Heart right ventricle (tissue), 16 donors: ENCODE measurements at regions not wholly inside any gene's neighbourhood (a gene's known extent, or its start where the extent isn't known, plus 50 kb on each side); places are given as distances from the start of the nearest gene placed in this dataset.

Experiments
- ATAC-seq, 8 donors: fragments of 200-7000 bp; cut with Tn5 transposase; one replicate each; pipeline ENCODE4 v1.9.1; 2020; ENCODE audit warnings: mild to moderate bottlenecking in 8 of 8, moderate library complexity in 8 of 8, moderate number of reproducible peaks in 1 of 8
- DNase-seq, 2 donors: peaks; one replicate each; pipeline ENCODE4 v3.0.0-alpha.2; 2020
- H3K27ac ChIP-seq, 10 donors: fragments of 200-600 bp; sonication (generic) in 2 of 10; one replicate each; pipeline versions ENCODE4 v1.5.0 to v1.8.0; 2020 to 2022; ENCODE audit warnings: mild to moderate bottlenecking in 3 of 10
- H3K27me3 ChIP-seq, 7 donors: fragments of 200-600 bp; one replicate each; pipeline ENCODE4 v1.8.0; 2021 to 2022; ENCODE audit warnings: mild to moderate bottlenecking in 2 of 7
- H3K36me3 ChIP-seq, 9 donors: fragments of 200-600 bp; sonication (generic) in 1 of 9; one replicate each; pipeline versions ENCODE4 v1.5.0 to v1.8.0; 2020 to 2022; ENCODE audit warnings: mild to moderate bottlenecking in 2 of 9
- H3K4me1 ChIP-seq, 9 donors: fragments of 200-600 bp; sonication (generic) in 1 of 9; one replicate each; pipeline versions ENCODE4 v1.5.0 to v1.8.0; 2020 to 2022; ENCODE audit warnings: mild to moderate bottlenecking in 4 of 9
- H3K4me3 ChIP-seq, 10 donors: fragments of 200-600 bp; sonication (generic) in 2 of 10; one replicate each; pipeline versions ENCODE4 v1.5.0 to v1.8.0; 2020 to 2022; ENCODE audit warnings: mild to moderate bottlenecking in 7 of 10, moderate library complexity in 2 of 10
- H3K9me3 ChIP-seq, 11 donors: fragments of 200-600 bp in 10 of 11; sonication (generic) in 2 of 11; one replicate each; pipeline versions ENCODE4 v1.5.0 to v1.8.0; 2013 to 2022; ENCODE audit warnings: mild to moderate bottlenecking in 2 of 11, control low read depth in 1 of 11, moderate library complexity in 1 of 11
- CTCF ChIP-seq, 9 donors: fragments of 200-600 bp; sonication (generic) in 2 of 9; IDR thresholded peaks; one replicate each; pipeline versions ENCODE4 v1.5.0 to v1.8.0; 2021 to 2022; ENCODE audit warnings: antibody characterized with exemption in 9 of 9, mild to moderate bottlenecking in 5 of 9, moderate library complexity in 1 of 9
- WGBS, 2 donors: extraction: QIAGEN DNeasy Blood & Tissue Kit; methylation state at CpG; one replicate each; pipeline ENCODE4 v1.1.7; 2013; ENCODE audit warnings: inconsistent platforms in 1 of 2; 5-methylcytosine and 5-hydroxymethylcytosine counted together
- intact Hi-C, 10 donors: fragments of 100-400 bp; cut with DNase I; formaldehyde crosslinking; loops; one replicate each; pipeline versions ENCODE4 v1.11.1 to v1.14.2; 2022
- donor health status: Arrhythmogenic right ventricular cardiomyopathy.
- donor health status: ischemic (EF 13 %, LVEDD 7.1; RV severe dilation, severe dysfunction).
- donor health status: healthy with polysubstance abuse.
- donor health status: DM: no; HTN: yes; CAD: no.
- donor health status: DM: no; HTN: no; CAD: no.
- donor health status: ischemic (EF 25% LVEDD 6.9; RV normal size, moderate dysfunction).
- donor health status: ischemic (EF 25% LVEDD 5.7; RV mildly dilated, moderate dysfunction).
- donor health status: healthy.
- donor health status: DM: yes; HTN: yes; CAD: no.
- donor health status: Ischemic cardiomyopathy.
- donor health status: ischemic (EF 35%, LVEDD 5.7; RV mildly dilated, moderate dysfunction).
- donor health status: nonischemic (EF 11% LVEDD 7.7; RV severe dilation, severe dysfunction).
- donor health status: DM: yes; HTN: yes; CAD: no.
- donor health status: PGD.
- donor health status: ischemic (EF 29% LVEDD 5.4; RV normal size, mild dysfunction).
- donor health status: nonischemic (EF 23%, LVEDD 6.1; RV moderate dilation, normal function).

- H3K4me1 ChIP-seq = peaks cover 5 to 86% (median 65%) of the 10 kb centered on the region in 9 donors
- no peaks in the 10 kb centered on the region for H3K9me3 ChIP-seq
- 39 to 45% methylated on average over 4 of the region's 4 CpGs for WGBS, 2 donors
- H3K36me3 ChIP-seq = peaks cover 0 to 22% (median 0%) of the 10 kb centered on the region in 9 donors
- no peaks in the 10 kb centered on the region for H3K27me3 ChIP-seq
- TF ChIP-seq CTCF (IDR thresholded peaks at IDR 0.05) = no peak
- intact Hi-C loops = loop anchor here in 4 of 10 donors (5.0 to 10.0 kb wide), 4 partner anchors 33 to 535 kb away; no protein-coding TSS in a partner anchor
- peak overlapping the region; percentile 17 to 83 (median 62) for H3K27ac ChIP-seq
- no peak overlapping the region for H3K4me3 ChIP-seq
- DNase-seq (peak; percentile 77 to 81), ATAC-seq (peak; percentile 83 to 94 (median 90))
These were observed 107.4 kb upstream of the NAA20 start for GRCh38 chr20:19909725-19910124.

GRCh38 chr20:19911810-19912382 is 105.3 kb upstream of the NAA20 start:
- WGBS, 2 donors = 75 to 80% methylated on average over 4 of the region's 4 CpGs
- DNase-seq (no peak), ATAC-seq (no peak)
- Histone ChIP-seq H3K4me3 (no peak overlapping the region), H3K4me1 (peaks cover 11 to 87% (median 68%) of the 10 kb centered on the region in 9 donors), H3K36me3 (peaks cover 0 to 21% (median 0%) of the 10 kb centered on the region in 9 donors), H3K27ac (no peak overlapping the region), H3K9me3 (no peaks in the 10 kb centered on the region), H3K27me3 (no peaks in the 10 kb centered on the region)
- no peak for TF ChIP-seq CTCF (IDR thresholded peaks at IDR 0.05)
- intact Hi-C loops = no loop called here

- intact Hi-C loops = no loop called here
- DNase-seq (no peak), ATAC-seq (no peak)
- no peak for TF ChIP-seq CTCF (IDR thresholded peaks at IDR 0.05)
- 72 to 81% methylated on average over 1 of the region's 1 CpG for WGBS, 2 donors
- no peaks in the 10 kb centered on the region for H3K27me3 ChIP-seq
- peak overlapping the region in 2 of 10 donors; percentile 46 to 71 for H3K27ac ChIP-seq
- H3K9me3 ChIP-seq = no peaks in the 10 kb centered on the region
- no peak overlapping the region for H3K4me3 ChIP-seq
- H3K36me3 ChIP-seq = peaks cover 0 to 17% (median 0%) of the 10 kb centered on the region in 9 donors
- H3K4me1 ChIP-seq = peaks cover 9 to 90% (median 74%) of the 10 kb centered on the region in 9 donors
These were observed 103.8 kb upstream of the NAA20 start for GRCh38 chr20:19913349-19913748.

GRCh38 chr20:19913927-19914614 is 103.1 kb upstream of the NAA20 start:
- H3K4me1 ChIP-seq = peaks cover 12 to 93% (median 75%) of the 10 kb centered on the region in 9 donors
- 85% methylated on average over 10 of the region's 10 CpGs for WGBS, 2 donors
- intact Hi-C loops = no loop called here
- no peak overlapping the region for H3K4me3 ChIP-seq
- peaks cover 0 to 17% (median 0%) of the 10 kb centered on the region in 9 donors for H3K36me3 ChIP-seq
- TF ChIP-seq CTCF (IDR thresholded peaks at IDR 0.05) = no peak
- ATAC-seq = no peak
- H3K27ac ChIP-seq = peak overlapping the region in 5 of 10 donors; percentile 44 to 85 (median 60)
- DNase-seq = no peak
- H3K9me3 ChIP-seq = no peaks in the 10 kb centered on the region
- H3K27me3 ChIP-seq = no peaks in the 10 kb centered on the region
